Tibial artery (tissue), 4 donors: ENCODE measurements at regions not wholly inside any gene's neighbourhood (a gene's known extent, or its start where the extent isn't known, plus 50 kb on each side); places are given as distances from the start of the nearest gene placed in this dataset.

Experiments used
- DNase-seq, 2 donors: peaks; one replicate each; pipeline ENCODE4 v3.0.0-alpha.2; 2019
- H3K27ac ChIP-seq, 2 donors: fragments of 200-600 bp; sonication (generic) in 1 of 2; 1 replicate in 1 of 2; 2 replicates in 1 of 2; pipeline ENCODE4 v1.5.1; 2018 to 2019; ENCODE audit warnings: mild to moderate bottlenecking in 1 of 2
- H3K27me3 ChIP-seq, 2 donors: fragments of 200-600 bp; sonication (generic) in 1 of 2; one replicate each; pipeline versions ENCODE4 v1.5.1 to v1.6.0; 2016 to 2019
- H3K36me3 ChIP-seq, 3 donors: fragments of 200-600 bp; sonication (generic) in 2 of 3; one replicate each; pipeline ENCODE4 v1.5.1; 2016 to 2019; ENCODE audit warnings: mild to moderate bottlenecking in 2 of 3
- H3K4me1 ChIP-seq, 4 donors: fragments of 200-600 bp; sonication (generic) in 2 of 4; 1 replicate in 3 of 4; 2 replicates in 1 of 4; pipeline ENCODE4 v1.5.1; 2016 to 2019
- H3K4me3 ChIP-seq, 2 donors: fragments of 200-600 bp; sonication (generic) in 1 of 2; 1 replicate in 1 of 2; 2 replicates in 1 of 2; pipeline ENCODE4 v1.5.1; 2018 to 2019; ENCODE audit warnings: mild to moderate bottlenecking in 2 of 2
- H3K9me3 ChIP-seq, 3 donors: fragments of 200-600 bp; sonication (generic) in 1 of 3; one replicate each; pipeline ENCODE4 v1.5.1; 2016 to 2019
- CTCF ChIP-seq, 2 experiments: fragments of 200-600 bp in 1 of 2; fragments of 450-650 bp in 1 of 2; IDR thresholded peaks; one replicate each; pipeline ENCODE4 v1.5.1; 2017 to 2019; ENCODE audit warnings: antibody characterized with exemption in 2 of 2, mild to moderate bottlenecking in 1 of 2, moderate library complexity in 1 of 2
- intact Hi-C: fragments of 100-400 bp; cut with DNase I; formaldehyde crosslinking; loops from one replicate; pipeline ENCODE4 v1.15.0; 2023; ENCODE audit warnings: low total_unique reads

GRCh38 chr2:59502981-59503380 is 1050.5 kb downstream of the BCL11A start:
- H3K27me3 ChIP-seq, result no peaks in the 10 kb centered on the region
- no peak overlapping the region for H3K27ac ChIP-seq
- H3K4me1 ChIP-seq, result no peaks in the 10 kb centered on the region
- DNase-seq, result no peak
- H3K36me3 ChIP-seq, result no peaks in the 10 kb centered on the region
- H3K4me3 ChIP-seq, result no peak overlapping the region
- TF ChIP-seq CTCF (IDR thresholded peaks at IDR 0.05), result no peak
- intact Hi-C loops, result no loop called here
- H3K9me3 ChIP-seq, result no peaks in the 10 kb centered on the region

GRCh38 chr2:59490994-59491393 is 1062.5 kb downstream of the BCL11A start:
- no peak for DNase-seq
- intact Hi-C loops, result no loop called here
- no peaks in the 10 kb centered on the region for H3K4me1 ChIP-seq
- TF ChIP-seq CTCF (IDR thresholded peaks at IDR 0.05), result no peak
- H3K9me3 ChIP-seq, result peaks cover 0 to 13% (median 0%) of the 10 kb centered on the region in 3 donors
- no peak overlapping the region for H3K27ac ChIP-seq
- no peaks in the 10 kb centered on the region for H3K36me3 ChIP-seq
- H3K4me3 ChIP-seq, result no peak overlapping the region
- no peaks in the 10 kb centered on the region for H3K27me3 ChIP-seq

GRCh38 chr2:59490192-59490591 is 1063.3 kb downstream of the BCL11A start:
- H3K27ac ChIP-seq, result no peak overlapping the region
- no peak for DNase-seq
- peaks cover 0 to 6% (median 0%) of the 10 kb centered on the region in 3 donors for H3K9me3 ChIP-seq
- no peak for TF ChIP-seq CTCF (IDR thresholded peaks at IDR 0.05)
- no peaks in the 10 kb centered on the region for H3K4me1 ChIP-seq
- H3K27me3 ChIP-seq, result no peaks in the 10 kb centered on the region
- no peaks in the 10 kb centered on the region for H3K36me3 ChIP-seq
- intact Hi-C loops, result no loop called here
- H3K4me3 ChIP-seq, result no peak overlapping the region

- Histone ChIP-seq H3K4me3 (no peak overlapping the region), H3K9me3 (no peaks in the 10 kb centered on the region), H3K27me3 (no peaks in the 10 kb centered on the region), H3K36me3 (no peaks in the 10 kb centered on the region), H3K27ac (no peak overlapping the region), H3K4me1 (no peaks in the 10 kb centered on the region)
- DNase-seq, result no peak
- intact Hi-C loops, result no loop called here
- TF ChIP-seq CTCF (IDR thresholded peaks at IDR 0.05), result no peak
Observed at GRCh38 chr2:59484673-59485072, 1068.8 kb downstream of the BCL11A start.

GRCh38 chr2:59463426-59463825 is 1090.0 kb downstream of the BCL11A start:
- Histone ChIP-seq H3K4me1 (no peaks in the 10 kb centered on the region), H3K27me3 (no peaks in the 10 kb centered on the region), H3K27ac (no peak overlapping the region), H3K4me3 (no peak overlapping the region), H3K9me3 (peaks cover 0 to 8% (median 0%) of the 10 kb centered on the region in 3 donors), H3K36me3 (no peaks in the 10 kb centered on the region)
- no peak for DNase-seq
- no peak for TF ChIP-seq CTCF (IDR thresholded peaks at IDR 0.05)
- intact Hi-C loops, result no loop called here
